NCI-H446 (cell line): ENCODE measurements at regions not wholly inside any gene's neighbourhood (a gene's known extent, or its start where the extent isn't known, plus 50 kb on each side); places are given as distances from the start of the nearest gene placed in this dataset.
"Not testable (repeated sequence)": the region's sequence is repeated elsewhere in the genome, so short reads cannot be mapped to it uniquely, and the experiment has no call there.

Experiments used
- DNase-seq, 2 experiments: peaks; one replicate each; lab custom pipeline; 2025; lab: John Stamatoyannopoulos, UW

DNA sequence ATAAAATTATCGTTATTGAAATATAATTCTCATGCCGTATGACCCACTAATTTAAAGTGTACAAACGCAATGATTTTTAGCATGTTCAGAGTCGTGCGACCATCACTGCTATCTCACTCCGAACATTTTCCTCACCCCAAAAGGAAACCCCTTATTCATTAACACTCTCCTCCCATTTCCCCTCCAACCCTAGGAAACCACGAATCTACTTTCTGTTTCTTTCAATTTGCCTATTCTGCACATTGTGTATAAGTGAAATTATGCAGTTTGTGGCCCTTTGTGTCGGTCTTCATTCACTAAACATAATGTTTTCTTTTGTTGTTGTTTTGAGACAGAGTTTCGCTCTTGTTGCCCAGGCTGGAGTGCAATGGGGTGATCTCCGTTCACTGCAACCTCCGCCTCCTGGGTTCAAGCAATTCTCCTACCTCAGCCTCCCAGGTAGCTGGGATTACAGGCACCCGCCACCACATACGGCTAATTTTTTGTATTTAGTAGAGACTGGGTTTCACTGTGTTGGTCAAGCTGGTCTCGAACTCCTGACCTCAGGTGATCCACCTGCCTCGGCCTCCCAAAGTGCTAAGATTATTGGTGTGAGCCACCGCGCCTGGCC, 99.7 kb upstream of the ZNF217 start:
- DNase-seq = no peak

DNA sequence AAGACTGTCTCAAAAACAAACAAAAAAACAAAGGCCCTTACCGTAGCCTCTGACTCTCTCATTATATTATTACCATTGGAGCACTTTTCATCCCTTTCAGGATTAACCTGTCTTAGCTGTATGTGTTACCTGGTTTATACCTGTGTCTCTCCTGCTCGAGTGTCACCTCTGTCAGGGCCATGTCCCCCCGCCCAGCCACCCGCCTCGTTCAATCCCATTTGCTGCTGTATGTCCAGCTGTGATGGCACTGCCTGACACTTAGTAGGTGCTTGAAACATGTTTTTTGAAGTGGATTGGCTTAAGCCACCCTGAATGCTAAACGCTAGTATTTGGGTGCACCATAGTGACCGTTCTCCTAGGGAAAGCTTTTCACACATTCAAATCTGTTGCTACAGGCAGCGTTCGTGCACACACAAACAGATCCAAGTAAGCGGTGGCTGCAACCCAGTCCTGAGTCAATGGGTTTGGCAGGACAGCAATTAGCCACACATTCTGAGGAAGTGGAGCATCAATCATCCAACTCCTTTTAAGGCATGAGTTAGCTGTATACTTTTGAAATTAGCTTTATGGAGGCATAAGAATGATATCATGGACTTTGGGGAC, 98.9 kb upstream of the ZNF217 start:
- DNase-seq = no peak

DNA sequence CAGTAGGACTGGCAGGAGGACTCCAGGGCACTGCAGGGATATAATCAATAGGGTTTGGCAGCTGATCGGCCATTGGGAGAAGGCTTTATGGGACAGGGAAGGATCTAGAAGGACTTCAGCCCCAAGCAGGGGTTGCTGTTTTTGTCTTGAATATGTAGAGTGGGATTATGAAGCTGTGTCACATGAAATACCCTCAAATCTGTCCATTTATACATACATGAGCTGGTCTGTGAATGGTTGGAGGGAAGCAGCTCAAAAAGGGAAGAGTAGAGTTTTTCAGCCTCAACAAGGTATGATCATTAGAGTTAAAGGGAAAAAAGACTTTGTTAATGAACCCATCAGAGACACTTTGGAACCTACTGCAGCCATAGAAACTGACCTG, 98.2 kb upstream of the ZNF217 start:
- DNase-seq = no peak

DNA sequence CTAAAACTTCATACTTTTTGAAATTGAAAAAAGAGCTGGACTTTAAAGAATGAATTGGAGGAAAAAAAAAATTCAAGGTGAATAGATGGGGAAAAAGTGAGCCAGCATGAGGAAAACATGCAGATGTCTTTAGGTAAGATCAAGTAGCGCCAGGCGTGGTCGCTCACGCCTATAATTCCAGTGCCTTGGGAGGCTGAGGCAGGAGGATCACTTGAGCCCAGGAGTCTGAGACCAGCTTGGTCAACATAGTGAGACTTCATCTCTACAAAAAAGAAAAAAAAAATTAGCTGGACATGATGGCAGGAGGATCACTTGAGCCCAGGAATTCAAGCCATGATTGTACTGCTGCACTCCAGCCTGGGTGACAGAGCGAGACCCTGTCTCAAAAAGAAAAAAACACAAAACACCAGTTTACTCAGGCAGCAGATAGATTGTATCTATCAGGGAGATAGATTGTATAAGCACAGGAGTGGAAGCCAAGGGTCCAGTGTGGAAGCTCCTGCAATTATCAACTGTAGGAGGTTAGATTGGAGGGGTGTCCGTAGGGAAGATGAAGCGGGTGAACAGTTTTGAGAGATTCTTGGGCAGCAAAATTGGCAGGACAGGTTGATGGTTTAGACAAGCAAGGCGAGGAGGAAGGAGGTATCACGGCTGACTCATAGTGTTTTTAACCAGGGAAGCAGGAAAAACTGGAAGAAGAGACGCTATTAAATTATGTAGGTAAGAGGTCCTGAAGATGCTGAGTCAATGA, 97.6 kb upstream of the ZNF217 start:
- DNase-seq = no peak

DNA sequence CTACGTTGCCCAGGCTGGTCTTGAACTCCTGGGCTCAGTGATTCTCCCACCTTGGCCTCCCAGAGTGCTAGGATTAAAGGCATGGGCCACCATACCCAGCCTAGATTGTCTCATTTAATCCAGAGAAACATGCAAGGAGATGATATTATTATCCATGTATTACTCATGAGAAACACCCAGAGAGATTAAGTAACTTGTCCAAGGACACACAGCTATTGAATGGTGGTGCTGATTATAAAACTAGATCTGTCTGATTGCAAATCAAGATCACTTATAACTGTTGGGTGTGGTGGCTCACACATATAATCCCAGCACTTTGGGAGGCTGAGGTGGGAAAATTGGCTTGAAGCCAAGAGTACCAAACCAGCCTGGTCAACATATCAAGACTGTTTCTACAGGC, 94.4 kb upstream of the ZNF217 start:
- no peak for DNase-seq

DNA sequence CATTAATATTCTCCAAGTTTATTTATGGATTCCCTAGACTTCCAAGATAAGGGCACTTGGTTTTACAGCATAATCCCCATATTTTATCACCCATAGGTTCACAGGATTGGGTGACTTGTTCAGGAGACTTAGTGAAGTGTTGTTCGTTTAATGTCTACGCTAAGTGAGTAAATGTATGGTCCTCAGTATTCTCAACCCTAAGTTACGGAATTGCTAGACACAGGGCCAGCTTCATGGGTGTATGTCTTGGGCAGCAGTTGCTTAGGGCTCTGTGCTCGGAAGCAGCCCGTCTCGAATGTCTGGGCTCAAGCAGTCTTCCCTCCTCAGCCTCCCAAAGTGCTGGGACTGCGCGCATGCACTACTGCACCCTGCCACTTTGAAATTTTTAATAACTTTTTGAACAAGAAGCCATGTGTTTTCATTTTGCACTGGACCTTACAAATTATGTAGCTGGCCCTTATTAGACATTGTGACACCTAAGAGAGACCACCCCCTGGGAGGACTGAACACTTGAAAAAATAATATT, 91.5 kb upstream of the ZNF217 start:
- no peak for DNase-seq

DNA sequence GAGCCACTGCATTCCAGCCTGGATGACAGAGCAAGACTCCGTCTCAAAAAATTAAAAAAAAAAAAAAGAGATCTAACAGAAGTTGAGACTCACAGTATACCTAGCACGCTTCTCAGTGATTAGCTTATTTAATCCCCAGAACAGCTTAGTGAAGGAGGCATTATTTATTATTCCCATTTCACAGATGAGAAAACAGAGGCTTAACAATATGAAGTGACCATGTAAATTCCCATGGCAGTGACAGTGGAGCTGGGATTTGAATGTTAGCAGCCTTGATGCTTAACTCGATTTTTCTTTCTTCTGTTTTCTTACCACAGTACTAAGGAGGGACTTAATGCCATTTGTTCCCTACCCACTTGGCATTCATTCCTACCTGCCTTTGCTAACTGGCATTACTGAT, 89.9 kb upstream of the ZNF217 start:
- no peak for DNase-seq

DNA sequence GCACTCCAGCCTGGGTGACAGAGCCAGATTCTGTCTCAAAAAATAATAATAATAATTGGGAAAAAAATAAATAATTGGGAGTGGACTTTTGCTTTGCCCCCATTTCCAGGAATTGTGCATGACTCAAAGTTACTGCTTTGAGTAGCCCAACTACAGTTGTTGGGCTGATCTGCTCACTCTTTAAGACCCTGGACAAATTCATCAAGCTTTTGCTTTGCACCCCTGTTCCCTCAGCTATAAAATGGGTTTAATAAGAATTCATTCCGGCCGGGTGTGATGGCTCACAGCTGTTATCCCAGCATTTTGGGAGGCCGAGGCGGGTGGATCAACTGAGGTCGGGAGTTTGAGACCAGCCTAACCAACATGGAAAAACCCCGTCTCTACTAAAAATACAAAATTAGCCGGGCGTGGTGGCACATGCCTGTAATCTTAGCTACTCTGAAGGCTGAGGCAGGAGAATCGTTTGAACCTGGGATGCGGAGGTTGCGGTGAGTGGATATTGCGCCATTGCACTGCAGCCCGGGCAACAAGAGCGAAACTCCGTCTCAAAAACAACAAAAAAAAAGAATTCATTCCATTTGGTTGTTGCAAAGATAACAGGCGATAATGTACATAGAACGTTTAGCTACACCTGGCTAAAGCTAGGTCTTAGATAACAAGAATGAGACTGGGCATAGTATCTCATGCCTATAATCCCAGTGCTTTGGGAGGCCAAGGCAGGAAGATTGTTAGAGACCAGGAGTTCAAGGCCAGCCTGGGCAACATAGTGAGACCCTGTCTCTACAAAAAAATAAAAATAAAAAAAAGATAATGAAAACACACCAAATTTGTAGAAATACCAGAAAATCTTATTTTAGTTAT, 87.9 kb upstream of the ZNF217 start:
- no peak for DNase-seq

DNA sequence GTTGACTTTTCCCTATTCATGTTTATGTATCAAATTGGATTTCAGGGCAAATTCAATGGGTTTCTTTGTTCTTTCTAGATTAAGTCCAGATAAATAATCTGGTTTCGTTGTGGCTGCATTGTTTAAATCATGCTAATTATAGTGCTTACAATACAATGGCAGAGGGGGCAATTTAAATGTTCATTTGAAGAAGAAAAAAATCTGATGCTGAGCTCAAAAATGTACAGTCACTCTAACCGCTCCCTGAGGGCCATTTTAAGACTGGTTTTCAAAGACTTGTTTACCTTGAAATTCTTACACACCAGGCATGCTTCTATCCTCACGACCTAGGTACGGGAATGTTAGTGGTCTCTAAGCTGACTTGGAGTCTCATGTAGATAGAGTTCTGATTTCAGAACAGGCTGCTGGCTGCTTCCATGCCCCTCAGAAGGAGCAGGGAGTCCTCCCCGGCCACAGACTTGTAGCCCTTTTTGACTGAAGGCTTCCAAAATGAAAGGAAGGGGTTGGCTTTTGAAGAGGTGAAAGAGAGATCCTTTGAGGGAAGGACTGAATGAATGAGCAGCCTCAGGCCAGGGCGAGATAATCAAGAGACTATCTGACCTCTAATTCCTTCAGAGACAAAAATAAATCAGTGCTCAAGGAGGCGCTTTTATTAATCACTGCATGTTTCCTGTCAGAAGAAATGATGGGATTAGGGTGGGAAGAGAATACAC, 86.1 kb upstream of the ZNF217 start:
- no peak for DNase-seq

DNA sequence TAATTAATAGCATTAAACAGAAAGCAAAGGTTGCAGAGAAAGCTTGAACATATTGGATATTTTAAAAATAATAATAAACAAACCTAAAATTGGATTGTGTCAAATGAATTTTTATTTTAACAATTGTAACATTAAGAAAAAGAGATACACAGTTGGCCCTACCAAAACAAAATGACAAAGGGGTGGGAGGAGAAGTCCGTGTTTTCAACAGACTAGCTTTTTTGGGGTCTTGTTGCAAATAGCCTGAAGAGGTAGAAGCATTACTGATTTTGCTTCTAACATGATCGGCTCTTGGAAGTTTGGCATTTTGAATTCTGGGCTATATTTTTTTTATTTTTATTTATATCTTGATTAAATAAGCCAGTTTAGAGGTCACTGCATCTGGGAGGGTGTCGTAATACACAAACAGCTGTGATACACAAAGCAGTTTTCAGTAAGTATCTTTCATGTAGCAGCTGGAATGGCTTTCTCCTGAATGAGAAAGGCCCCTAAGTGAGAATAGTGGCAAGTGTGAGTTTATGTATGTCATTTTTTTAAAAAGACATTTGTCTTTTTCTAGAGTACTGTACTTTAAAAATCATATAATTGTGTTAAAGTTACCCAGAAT, 85.5 kb upstream of the ZNF217 start:
- no peak for DNase-seq

DNA sequence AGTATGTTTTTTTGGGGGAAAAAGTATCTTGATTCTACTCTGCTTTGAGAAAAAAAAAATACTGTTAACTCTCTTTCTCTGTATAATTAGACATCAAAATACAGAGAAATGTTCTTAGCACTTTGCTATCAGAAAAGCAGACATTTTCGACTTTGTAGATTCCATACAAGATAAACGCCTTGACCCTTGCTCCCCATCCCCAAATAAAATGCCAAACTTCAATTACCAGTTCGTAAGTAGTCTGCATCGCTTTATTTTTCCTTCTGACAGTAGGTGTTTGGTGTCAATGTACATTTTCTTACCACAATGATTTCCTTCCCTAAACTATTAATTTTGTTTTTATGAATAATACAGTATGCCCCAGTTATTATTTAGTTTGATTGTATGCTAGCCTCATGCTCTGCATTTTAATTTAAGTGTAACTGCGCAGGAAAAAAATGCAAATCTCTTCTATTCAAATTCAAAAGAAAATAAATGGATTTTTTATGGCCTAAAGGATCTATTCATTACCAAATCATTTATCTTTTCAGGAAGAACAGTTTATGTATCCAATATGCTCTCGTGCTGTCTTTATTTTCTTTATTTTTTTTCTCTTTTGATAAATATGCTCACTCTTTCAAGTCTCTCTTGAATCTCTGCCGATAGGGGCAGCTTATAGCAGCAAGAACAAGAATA, 84.8 kb upstream of the ZNF217 start:
- no peak for DNase-seq

DNA sequence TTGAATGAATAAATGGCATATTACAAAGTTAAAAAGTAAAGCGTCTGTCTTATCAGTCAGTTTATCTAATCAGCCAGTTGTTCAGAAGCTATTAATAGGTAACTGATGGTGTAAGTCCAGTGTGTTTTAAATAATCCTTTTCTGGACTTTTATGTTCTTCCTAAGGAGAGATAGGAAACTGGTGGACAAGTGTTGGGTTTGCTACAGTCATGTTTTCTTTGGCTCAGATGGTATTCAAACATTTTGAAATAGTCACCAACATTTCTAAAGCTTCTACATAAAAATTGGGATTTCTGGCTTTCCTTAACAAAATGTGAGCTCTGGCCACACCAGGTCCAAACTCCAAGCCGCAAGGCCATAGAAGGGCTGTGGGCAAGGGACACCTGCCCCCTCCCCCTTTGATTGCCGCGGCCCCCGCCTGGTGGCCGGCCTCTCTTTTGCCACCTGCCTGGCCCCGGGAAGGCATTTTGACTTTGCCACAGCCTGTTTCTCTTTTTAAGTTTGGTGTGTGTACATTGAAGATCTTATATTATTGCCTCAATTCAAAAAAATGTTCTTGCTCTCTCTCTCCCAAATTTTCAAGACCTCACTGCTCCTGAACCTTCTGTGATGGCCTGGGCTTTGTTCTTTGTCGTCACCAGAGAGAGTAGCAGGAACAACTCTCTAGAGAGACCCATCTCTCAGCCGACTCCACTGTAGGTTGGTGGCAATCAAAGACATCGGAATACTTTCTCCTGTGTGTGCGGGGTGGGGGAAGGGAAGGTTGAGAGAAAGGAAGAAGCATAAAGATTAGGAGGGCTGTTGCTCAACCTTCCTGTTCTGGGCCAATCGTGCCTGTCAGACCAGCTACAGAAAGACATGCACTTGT, 84.0 kb upstream of the ZNF217 start:
- DNase-seq = no peak

DNA sequence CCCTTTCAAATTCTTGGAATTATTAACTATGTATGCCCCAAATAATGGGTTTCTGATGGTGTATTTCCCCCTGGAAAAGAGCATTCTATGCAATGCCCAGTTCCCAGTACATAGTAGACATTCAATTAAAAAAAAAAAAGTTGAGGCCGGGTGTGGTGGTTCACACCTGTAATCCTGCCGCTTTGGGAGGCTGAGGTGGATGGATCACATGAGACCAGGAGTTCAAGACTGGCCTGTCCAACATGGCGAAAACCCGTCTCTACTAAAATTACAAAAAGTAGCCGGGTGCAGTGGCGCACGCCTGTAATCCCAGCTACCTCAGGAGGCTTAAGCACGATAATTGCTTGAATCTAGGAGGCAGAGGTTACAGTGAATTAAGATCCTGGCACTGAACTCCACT, 83.3 kb upstream of the ZNF217 start:
- no peak for DNase-seq

DNA sequence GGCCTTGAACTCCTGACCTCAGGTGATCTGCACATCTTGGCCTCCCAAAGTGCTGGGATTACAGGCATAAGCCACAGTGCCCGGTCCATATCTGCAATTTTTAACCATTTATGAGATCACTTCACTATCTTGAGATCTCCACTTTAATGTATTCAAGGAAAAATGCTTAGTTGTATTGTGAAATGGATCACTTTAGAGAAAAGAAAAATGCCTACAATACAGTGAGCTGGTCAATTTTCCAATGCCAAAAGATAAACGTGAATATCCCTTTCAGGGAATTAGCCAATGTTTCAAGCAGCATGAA, 82.8 kb upstream of the ZNF217 start:
- no peak for DNase-seq

DNA sequence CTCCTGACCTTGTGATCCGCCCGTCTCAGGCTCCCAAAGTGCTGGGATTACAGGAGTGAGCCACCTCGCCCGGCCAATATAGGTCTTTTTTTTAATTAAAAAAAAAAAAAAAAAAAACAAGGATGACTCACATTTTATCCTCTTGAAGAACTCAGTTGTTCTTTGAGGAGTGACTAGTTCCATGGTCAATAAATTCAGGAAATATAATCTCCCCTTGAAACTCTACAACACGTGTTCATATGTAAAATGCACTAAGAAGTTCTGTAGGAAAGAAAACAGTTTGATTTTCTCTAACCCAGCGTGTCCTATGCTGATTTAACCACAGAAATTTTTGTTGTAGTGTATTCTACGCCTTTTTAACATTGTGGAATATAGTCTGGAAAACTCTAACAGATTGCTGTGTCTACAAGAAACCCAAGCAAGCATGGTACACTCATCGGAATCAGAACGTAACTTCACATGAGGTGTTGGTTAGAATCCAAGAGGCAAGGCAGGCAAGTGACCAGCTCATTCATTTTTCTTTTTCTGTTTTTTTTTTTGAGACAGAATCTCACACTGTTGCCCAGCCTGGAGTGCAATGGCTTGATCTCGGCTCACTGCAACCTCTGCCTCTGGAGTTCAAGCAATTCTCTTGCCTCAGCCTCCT, 79.0 kb upstream of the ZNF217 start:
- no peak for DNase-seq

DNA sequence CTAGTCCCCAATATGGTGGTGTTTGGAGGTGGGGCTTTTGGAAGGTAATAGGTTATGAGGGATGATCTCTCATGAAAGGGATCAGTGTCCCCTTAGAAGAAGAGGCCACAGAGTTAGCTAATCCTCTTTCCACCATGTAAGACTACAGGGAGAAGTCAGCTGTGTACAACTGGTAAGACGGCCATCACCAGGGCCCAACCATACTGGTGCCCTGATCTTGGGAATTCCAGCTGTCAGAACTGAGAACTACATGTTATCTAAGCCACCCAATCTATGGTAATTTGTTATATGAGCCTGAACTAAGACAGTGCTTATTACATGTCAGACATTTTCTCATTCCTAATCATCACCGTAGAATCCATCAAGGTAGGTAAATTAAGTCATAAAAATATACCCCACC, 77.7 kb upstream of the ZNF217 start:
- DNase-seq = no peak

DNA sequence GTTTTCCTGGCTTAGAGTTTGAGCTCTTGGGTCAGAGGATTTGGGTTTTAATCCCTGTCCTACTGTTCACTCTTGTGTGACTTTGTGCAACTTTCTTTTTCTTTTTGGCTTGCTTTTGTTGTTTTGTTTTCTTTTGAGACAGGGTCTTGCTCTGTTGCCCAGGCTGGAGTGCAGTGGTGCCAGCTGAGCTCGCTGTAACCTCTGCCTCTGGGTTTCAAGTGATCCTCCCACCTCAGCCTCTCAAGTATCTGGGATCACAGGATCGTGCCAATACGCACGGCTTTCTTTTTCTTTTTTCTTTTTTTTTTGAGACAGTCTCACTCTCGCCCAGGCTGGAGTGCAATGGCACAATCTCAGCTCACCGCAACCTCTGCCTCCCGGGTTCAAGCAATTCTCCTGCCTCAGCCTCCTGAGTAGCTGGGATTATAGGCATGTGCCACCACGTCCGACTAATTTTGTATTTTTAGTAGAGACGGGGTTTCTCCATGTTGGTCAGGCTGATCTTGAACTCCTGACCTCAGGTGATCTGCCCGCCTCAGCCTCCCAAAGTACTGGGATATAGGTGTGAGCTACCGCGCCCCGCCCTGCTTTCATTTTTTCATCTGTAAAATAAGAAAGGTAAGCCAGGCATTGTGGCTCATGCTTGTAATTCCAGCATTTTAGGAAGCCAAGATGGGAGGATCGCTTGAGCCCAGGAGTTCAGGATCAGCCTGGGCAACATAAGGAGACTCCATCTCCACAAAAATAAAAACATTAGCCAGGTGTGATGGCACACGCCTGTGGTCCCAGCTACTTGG, 76.1 kb upstream of the ZNF217 start:
- DNase-seq = not testable (repeated sequence)

DNA sequence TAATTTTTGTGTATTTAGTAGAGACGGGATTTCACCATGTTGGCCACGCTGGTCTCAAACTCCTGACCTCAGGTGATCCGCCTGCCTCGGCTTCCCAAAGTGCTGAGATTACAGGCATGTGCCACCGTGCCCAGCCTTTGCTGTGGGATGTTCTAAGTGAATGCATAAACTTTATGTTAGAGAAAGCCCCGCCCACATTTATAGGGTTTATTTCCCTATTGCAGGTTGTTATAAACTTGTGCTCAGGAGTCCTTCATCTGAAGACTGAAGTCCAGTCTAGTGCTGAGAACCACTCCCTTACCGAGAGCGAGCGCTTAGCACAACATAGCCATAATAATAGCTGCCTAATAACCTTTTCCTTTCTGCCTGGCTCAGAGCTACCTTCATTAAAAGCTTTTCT, 75.4 kb upstream of the ZNF217 start:
- DNase-seq = no peak

DNA sequence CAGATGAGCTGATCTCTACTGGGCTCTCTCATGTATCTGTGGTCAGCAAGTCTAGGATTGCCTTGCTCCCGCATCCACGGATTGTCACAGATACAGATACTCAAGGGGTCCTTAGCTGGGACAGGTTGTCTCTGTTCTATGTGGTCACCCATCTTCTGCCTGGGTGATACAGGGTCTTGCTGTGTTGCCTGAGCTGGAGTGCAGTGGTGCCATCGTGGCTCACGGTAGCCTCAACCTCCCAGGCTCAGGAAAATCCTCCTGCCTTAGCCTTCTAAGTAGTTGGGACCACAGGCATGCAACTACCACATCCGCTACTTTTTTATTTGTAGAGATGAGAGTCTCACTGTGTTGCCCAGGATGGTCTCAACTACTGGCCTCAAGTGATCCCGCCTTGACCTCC, 72.5 kb upstream of the ZNF217 start:
- no peak for DNase-seq
